ENCODE measurements at regions not wholly inside any gene's neighbourhood (a gene's known extent, or its start where the extent isn't known, plus 50 kb on each side); places are given as distances from the start of the nearest gene placed in this dataset.

GRCh38 chr16:16782153-16782552, 403.2 kb downstream of the NPIPA7 start (continued):
- TF ChIP-seq, protein P1, sequence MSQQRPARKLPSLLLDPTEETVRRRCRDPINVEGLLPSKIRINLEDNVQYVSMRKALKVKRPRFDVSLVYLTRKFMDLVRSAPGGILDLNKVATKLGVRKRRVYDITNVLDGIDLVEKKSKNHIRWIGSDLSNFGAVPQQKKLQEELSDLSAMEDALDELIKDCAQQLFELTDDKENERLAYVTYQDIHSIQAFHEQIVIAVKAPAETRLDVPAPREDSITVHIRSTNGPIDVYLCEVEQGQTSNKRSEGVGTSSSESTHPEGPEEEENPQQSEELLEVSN (IDR thresholded peaks at IDR 0.05) = no peak
- no peak for TF ChIP-seq RAD21 (IDR thresholded peaks at IDR 0.05 in 1 of 2, conservative IDR thresholded peaks at IDR 0.05 in 1 of 2; ENCODE audit: low read depth in 2 of 2, low read length in 2 of 2)

Data from H1 (cell line).